ENCODE measurements at regions not wholly inside any gene's neighbourhood (a gene's known extent, or its start where the extent isn't known, plus 50 kb on each side); places are given as distances from the start of the nearest gene placed in this dataset.

DNA sequence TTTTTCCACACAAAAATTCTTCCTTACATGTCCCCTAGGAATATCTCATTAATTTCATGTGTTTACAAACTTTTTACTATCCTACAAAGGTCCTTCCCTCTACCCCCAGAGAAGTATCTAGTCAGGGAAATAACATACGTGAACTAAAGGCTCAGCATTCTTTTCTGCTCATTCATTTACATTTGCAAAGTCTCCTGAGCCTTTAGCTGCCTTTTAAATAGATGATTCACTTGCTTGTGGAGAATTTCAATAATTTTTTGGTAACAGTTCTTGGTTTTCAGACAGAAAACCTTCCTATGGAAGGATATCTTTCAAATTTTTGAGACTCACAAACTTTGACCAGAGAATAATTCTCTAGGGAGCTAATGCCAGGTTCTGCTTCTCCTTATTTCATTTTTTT, 81.5 kb upstream of the RMDN2 start:
- no peak for DNase-seq

DNA sequence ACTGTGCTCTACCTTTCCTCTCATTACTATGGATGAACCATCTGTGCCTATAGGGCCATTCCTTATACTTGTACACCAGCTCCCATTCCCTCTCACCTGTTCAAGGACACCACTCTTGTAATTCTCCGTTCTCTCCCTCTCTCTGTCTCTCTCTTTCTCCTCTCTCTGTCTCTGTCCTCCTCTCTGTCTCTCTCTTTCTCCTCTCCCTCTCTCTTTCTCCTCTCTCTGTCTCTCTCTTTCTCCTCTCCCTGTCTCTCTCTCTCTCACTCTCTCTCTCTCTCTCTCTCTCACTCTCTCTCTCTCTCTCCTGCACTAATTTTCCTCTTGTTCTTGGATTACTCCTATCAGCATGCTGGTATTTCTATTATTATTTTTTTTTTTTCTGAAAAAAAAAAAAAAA, 78.9 kb upstream of the RMDN2 start:
- no peak for DNase-seq

DNA sequence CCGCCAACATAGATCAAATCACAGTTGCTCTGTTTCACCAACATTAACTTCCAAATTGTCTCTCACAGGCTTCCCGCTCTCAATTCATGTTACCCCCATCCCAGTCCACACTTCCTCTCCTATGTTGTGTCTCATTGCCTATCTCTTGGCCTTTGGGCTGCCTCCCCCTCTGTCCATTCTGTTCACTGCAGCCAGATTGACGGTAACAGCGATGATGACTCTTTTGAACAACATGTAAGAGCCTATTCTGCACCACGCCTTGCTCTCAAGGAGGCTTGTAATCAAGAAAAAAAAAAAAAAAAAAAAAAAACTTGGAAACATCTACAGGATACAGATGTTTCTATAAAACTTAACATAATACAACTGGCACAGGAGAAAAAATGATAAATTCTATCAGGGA, 77.3 kb upstream of the RMDN2 start:
- DNase-seq = no peak

DNA sequence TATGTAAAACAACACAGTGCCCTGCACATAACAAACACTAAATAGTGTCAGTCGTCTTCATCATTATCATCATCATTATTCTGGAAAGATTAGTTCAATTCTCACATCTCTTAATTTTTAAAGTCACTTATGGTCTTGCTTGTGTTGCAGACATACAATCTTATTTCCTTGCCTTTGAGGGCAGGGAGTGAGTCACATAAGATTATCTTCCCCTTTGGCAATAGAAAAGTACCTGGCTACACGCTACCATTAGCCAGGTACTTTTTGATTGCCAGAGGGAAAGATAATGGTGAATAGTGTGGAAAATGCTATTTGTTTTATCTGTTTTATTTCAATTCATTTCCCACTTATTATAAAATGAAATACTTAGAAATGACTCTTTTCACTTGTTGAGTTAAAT, 76.6 kb upstream of the RMDN2 start:
- no peak for DNase-seq

DNA sequence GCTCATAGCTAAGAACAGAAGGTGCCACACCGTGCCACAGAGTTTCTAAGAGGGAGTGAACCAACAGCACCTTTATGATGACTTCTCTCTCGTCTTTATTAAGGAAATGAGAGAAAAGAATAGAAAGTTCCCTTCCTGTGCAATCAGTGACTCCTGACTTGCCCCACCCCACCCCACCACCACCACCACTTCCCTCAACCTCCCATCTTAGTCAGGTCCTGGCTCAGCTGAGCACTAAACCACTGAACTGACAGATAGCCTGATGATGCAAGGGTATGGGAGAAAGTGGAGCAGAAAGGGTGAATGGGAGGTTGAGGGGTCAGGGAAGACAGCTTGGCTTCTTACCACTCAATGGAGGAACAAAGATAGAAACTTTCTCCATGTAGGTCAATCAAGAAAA, 75.2 kb upstream of the RMDN2 start:
- no peak for DNase-seq

DNA sequence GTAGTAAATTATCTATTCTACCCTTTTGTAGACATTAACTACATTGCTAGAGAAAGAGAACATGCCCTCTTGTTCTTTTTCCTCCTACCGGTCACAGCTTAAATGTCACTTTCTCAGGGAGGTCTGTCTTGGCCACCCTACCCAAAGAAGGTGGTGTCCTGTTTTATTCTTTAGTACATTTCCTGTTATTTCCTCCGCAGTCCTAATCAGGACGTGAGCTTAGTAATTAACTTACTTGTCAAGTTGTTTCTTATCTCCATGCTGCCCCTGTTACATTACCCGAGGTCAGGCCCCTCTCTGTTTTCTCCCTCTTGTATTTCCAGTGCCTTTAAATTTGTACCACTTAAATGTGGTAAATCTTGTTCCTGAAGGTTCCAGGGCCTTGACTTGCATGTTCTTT, 73.7 kb upstream of the RMDN2 start:
- no peak for DNase-seq

DNA sequence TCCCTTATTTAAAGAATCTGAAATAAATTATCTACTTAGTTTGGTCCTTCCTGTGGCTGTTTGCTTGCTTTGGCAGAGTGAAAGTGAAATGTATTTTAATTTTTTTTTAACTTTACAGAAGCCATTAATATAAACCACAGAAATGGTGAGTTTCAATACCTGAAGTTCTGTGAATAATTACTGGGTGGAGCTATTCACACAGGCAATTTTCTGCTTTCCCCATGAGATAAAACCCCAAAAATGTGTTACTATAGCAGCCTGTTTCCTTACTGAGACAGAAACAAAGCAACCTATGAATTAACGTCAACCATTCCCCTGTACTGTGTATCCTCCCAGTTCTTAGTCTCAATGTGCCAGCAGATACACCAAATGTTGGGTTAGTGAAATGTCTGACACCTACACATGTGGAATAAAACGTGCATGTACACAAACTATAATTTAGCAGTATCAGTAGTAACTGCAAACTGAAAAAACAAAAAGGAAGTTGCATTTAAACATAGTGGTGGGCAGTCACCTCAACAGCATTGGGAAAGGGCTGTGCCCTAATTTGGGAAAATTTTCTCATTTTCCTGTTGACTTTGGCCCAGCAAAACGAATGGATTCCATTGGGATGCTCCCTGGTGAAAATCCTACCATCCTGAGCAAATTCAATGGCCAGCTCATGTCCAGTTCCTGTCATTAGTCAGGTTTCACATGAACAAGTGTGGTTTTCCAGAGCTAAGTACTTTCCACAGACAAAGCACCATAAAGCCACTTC, 73.1 kb upstream of the RMDN2 start:
- DNase-seq = no peak

DNA sequence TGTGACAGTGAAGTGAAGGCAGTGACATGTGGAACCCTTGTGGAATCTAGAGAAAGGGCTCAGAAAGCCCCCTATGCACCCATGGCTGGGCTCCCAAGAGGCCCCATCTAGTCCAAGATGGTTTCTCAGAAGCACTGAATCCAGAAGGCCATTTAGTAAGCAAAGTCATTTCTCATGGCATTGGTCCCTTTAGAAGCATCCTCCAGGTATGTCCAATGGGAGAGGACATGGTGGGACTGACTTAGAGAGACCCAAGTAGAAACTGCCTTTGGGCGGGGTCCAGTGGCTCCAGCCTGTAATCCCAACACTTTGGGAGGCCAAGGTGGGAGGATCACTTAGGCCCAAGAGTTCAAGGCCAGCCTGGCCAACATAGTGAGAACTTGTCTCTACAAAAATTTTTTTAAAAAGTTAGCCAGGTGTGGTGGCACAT, 72.5 kb upstream of the RMDN2 start:
- no peak for DNase-seq

DNA sequence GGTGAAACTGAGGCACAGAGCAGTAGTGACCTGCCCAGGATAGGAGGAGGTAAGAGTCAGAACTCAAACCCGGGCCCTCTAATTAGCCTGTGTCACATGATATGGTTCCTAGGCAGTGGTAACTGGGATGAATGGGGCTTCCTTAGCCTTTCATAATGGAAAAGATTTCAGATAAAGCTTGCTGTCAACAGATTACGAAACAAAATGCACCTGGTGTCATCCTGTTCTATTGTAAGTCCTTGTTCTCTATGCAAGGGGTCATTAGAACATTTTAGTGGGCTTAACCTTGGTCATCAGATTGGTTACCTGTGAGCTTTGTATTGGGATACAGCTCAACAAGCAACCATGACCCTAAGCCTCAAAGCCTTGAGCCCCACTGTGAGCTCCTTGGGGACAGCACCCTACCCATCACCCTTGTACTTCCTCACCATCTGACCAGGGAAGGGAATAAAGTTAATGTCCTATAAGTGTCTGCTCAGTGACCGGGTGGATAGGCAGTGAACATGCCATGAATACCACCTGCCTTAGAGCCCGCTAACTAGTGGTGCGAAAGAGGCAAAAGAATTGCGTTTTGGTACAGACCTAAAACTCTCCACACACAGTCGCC, 70.3 kb upstream of the RMDN2 start:
- DNase-seq = no peak

DNA sequence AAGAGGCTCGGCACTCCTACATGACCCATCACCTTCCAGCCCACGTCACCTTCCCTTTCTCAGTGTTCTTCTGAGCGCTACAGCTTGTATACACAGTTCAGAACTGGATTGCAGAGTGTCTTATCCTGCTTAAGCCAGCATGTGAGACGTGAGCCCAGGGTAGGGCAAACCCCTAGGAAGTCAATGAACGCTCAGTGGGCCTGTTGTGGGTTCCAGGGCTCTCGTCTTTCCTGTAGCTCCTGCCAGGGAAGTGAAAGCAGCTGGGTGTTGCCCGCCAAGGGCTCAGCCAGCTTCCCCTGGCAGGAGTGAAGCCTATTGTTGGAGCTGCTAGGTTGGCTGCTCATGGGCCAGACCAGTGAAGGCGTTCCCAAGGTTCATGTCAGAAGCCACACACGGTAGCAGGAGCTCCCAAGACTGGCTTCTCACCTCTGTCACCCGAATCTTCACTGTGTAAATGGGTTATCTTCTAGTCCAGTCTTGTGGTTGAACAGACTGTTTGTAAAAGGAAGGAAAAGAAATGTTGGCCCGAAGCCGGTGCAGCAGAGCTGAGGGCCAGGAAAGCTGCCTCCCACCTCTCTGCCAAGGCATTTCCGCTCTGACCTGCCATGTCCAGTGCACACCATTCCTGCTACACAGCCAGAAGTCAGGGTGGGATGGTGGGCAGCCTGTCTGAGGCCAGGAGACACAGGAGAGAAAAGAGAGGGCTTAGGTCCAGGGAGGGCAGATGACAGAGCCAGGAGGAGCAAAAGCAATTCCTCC, 69.6 kb upstream of the RMDN2 start:
- DNase-seq = no peak

DNA sequence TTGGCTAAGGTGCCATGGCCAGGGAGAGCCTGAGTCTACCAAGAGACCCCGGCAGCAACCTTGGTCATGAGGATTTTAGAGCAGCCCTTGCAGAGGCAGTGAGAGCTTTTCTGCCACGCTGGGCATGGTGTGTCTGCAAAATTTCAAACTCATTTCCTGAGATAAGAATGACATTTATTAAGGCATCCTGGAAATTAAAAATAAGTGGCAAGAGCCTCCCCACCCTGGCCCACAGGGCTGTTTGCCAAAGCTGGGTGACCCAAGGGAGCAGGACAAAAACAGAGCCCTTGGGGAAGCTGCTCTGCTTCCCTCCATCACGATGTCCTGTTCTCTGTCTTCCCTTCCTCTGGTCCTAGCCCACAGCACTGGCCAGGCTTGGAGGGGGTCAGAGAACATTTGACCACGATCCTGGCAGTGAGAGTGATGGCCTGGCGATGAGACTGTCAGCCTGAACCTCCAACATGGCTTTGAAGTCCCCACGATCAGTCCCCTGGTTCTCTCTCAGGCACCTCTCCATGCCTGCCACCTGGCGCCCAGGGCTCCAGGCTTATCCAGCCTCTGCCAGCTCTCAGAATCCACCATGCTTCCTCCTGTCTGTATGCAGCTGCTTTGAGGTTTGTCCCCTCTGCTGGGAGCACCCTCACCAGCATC, 68.9 kb upstream of the RMDN2 start:
- no peak for DNase-seq

DNA sequence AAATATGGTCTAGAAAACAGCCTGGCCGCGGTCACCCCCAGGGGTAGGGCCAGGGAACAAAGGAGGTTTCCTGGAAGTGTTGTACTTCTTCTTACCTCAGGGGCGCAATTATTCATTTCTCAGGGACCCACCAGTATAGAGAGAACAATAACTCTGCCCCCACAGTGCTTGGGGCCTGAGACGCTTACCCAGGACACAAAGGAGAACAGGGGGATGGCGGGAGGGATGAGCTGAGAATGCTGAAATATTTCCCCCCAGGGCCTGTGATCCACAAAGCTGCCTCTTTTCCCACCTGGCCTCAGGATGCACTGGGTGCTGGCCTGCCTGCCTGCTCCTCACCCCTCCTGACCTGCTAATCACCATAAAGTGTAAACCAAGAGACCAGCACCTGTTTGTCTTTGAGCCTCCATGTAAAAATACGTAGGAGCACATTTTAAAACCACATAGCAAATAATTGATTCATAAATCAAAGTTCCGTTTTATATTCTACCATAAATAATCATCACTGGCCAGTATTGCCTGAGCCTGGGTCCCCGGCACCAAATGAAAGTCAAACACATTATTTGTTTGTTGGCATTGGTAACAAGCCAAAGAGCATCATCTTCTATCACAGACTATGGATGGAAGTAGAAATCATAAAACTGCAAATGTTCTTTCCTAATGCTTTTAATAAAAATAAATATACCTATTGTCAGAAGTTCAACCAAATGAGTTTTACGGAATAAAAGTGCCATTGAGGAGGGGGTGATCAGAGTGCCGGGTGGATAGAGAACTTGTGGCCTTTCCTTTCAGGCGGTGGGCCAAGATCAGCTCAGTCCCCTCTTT, 67.3 kb upstream of the RMDN2 start:
- no peak for DNase-seq

DNA sequence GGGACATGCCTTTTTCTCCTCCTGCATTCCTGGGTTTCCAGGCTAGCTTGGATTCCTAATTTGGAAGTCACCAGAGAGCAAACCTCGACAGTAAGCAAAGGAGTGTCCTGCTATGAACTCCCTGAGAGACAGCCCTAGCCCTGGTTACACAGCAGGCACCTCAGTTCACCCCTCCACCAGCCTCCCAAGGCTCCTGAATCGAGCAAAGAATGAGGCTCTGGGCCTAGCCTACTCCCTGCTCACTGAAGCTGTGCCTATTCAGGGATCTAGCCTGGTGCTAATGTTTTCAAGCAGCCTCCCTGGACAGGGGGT, 66.7 kb upstream of the RMDN2 start:
- no peak for DNase-seq

DNA sequence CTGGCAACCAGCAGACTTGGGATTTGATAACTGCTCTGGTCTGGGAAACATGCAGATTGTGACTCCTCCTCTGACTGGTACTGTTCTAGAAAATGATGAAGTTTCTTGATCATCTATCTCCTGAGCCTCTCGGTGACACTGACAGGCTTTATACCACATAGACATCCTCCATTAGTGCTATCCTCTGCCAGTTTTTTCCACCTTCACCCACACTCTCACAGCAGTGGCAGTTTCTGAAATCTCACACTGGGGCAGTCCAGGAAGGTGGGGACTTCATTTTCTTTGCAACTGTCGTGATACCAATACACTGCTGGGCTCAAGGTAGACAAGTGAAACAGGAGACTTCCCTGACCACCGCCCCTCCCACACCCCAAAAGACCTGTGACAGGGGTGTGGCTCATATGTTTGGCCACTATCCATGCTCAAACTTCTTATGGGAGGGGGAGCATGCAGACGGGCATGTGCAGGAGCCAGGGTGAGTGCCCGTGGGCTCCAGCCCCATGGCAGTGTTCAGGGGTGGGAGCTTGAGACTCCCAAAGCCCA, 66.3 kb upstream of the RMDN2 start:
- DNase-seq = no peak

DNA sequence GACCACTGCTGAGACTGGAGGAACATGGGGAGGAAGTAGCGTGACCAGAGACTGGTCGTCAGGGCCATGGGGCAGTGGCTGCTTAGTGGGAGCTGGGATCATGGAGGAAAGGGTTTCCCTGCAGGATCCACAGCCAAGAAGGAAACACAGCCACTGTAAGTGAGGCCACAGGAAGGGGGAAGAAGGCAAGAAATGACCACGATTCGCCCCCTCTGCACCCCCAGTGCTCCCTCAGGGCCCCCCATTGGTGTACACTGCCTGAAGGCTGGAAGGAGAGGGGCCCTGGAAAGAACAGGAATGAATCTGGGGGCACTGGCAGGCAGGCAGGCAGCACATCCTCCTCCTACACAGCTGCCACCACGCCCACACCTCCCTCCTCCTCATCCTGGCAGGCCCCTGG, 62.5 kb upstream of the RMDN2 start:
- DNase-seq = no peak

DNA sequence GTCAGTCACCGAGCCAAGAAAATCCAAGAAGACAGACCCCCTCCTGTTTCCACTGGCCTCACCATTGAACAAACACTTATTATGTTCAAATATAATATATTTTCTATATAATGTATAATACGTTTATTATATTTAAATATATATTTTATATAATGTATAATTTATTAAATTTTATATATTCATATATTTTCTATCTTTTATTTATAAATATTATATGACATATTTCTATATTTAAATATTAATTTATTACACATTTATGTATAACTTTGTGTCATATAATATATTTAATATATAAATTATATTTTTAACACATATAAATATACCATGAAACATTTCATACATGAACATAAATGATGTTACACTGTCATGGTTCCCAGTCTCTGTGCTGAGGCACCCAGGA, 60.9 kb upstream of the RMDN2 start:
- DNase-seq = no peak

DNA sequence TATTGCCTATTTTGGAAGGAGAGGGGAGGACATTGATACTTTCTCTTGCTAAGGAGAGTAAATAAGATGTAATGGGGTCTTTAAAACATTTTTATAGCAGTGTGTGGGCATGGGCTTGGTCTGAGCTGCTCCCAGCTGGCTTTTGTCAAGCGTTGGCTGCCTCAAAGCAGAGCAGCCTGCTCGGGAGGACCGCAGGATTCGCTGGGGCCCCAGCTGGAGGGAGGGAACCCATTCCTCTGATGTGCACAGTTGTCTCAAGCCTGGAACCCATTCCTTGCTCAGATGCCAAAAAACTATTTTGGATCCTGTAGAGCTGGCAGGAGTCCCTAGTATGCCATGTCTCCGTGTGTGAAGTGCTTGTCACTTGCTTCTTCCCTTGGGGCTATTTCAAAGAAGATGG, 59.4 kb upstream of the RMDN2 start:
- no peak for DNase-seq

DNA sequence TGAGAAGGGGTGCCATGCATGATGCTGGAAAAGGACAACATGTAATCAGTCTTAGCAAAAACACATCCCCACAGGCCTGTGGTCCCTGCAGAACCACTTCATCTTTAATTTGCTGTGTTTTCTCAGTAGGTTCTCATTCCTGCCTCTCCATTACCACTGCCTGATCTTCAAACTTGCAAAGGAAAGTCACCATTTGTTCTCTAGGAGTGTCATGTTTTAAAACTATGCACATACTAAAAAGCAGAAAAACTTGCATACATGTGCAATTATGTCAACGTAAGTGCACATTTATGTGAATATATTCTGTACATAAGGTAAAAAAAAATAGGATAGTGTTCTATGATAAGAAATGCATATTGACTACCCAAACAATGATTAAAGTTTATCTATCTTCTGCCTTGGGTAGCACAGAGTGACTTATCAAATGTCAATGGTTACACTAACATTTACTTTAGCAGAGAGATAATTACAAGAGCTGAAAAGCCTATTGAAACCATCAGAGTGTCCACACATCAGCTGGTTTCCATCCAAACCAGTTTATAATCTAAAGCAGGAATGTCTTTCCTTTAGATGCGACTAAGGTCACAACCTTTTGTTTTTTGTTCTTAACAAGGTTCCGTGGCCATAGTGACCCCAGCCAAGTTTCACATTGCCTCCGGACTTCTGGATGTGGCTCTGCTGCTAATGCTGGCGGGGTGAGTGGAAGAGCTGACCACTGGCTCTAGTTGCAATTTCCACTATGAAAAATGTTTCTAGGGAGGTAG, 58.7 kb upstream of the RMDN2 start:
- DNase-seq = no peak

DNA sequence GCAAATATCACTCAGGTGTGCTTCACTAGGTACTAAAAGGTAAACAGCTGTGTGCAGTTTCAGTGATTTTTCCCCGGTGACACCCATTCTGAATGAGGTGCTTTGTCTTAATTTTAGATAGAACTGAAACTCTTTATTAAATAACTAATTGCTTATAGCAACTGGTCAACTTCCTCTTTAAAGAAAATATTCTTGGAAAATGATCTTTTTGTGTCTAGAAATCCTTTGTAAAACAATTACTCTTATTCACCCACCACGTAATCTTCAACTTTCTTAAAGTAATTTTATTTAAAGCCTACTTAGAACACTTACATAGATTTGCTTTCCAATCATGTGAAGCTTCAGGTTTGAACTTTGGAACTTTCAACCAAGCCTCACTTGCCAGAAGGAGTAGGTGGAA, 57.9 kb upstream of the RMDN2 start:
- no peak for DNase-seq

DNA sequence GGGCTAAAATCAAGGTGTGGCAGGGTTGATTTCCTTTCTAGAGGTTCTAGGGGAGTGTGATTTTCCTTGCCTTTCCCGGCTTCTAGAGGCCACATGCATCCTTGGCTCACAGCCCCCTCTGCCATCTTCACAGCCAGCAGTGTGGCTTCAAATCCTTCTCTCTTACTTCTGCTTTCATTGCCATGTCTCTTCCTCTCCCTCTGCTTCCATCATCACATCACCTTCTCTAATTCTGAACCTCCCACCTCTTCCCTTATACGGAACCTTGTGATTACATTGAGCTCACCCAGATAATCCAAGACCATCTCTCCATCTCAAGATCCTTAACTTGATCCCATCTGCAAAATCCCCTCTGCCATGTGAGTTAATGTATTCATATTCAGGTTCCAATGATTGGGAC, 56.2 kb upstream of the RMDN2 start:
- DNase-seq = no peak

DNA sequence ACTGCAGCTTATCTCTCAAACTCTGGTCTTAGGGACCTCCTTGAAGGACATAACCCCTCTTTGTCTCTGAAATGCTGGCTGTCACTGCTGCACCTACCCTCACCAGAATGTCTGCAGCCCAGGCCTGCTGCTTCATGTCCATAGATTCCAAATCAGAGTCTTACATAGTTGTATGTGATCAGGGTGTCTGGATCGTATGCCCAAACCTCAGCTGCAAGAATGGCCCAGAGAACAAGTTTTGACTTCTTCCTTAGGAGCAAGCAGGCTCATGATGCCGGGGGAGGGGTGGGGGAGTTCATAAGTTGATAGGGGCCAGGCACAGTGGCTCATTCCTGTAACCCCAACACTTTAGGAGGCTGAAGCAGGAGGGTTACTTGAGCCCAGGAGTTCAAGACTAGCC, 55.8 kb upstream of the RMDN2 start:
- DNase-seq = no peak

DNA sequence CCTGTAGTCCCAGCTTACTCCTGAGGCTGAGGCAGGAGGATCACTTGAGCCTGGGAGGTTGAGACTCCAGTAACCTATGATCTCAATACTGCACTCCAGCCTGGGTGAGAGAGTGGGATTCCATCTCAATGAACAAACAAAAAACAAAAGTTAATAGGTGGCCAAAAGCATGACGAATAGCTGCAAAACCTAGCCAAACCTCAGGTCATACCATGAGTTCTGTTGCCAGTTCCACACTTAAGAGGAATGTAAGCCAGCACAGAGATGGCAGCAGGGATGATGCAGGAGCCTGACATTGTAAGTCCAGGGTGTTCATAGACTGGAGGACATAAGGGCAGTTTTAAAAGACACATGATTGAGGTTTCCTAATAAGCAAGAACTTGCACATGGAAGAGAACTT, 55.3 kb upstream of the RMDN2 start:
- no peak for DNase-seq

All from eye (tissue), 1 donor.